GM23338 (cell line): ENCODE measurements at regions not wholly inside any gene's neighbourhood (a gene's known extent, or its start where the extent isn't known, plus 50 kb on each side); places are given as distances from the start of the nearest gene placed in this dataset.

Source experiments
- ATAC-seq: fragments of 200-7000 bp; cut with Tn5 transposase; 3 replicates; pipeline ENCODE4 v1.9.1; 2020
- DNase-seq: peaks from one replicate; pipeline ENCODE4 v3.0.0-alpha.2; 2015; ENCODE audit warnings: low spot score
- H2AFZ ChIP-seq: fragments of 200-600 bp; sonication (generic); 2 replicates; pipeline ENCODE4 v1.8.0; 2016; ENCODE audit warnings: antibody characterized with exemption, mild to moderate bottlenecking, moderate library complexity
- H3F3A ChIP-seq: fragments of 200-600 bp; sonication (generic); replicated peaks from 2 replicates; pipeline ENCODE4 v1.8.0; 2017; ENCODE audit warnings: antibody characterized with exemption, mixed run types, low read depth
- H3K27ac ChIP-seq: fragments of 200-600 bp; sonication (generic); 2 replicates; pipeline ENCODE4 v1.6.1; 2016; ENCODE audit warnings: low read depth
- H3K27me3 ChIP-seq: fragments of 200-600 bp; sonication (generic); 2 replicates; pipeline ENCODE4 v1.8.0; 2016; ENCODE audit warnings: mild to moderate bottlenecking, mixed run types, moderate library complexity; ENCODE audit not compliant: insufficient read depth
- H3K36me3 ChIP-seq: fragments of 200-600 bp; sonication (generic); 2 replicates; pipeline ENCODE4 v1.8.0; 2016; ENCODE audit warnings: mild to moderate bottlenecking; ENCODE audit not compliant: insufficient read depth
- H3K4me1 ChIP-seq: fragments of 200-600 bp; sonication (generic); 2 replicates; pipeline ENCODE4 v1.8.0; 2016; ENCODE audit warnings: mild to moderate bottlenecking, moderate library complexity; ENCODE audit not compliant: insufficient read depth
- H3K4me2 ChIP-seq: fragments of 200-600 bp; sonication (generic); 2 replicates; pipeline ENCODE4 v1.7.1; 2017; ENCODE audit warnings: mixed run types
- H3K4me3 ChIP-seq: fragments of 200-600 bp; sonication (generic); 2 replicates; pipeline ENCODE4 v1.6.1; 2016; ENCODE audit warnings: mixed run types
- H3K79me2 ChIP-seq: fragments of 200-600 bp; sonication (generic); replicated peaks from 2 replicates; pipeline ENCODE4 v1.8.0; 2017; ENCODE audit warnings: mild to moderate bottlenecking; ENCODE audit not compliant: insufficient read depth
- H3K9me2 ChIP-seq: fragments of 200-600 bp; sonication (generic); 2 replicates; pipeline ENCODE4 v1.8.0; 2017; ENCODE audit not compliant: insufficient read depth
- H4K20me1 ChIP-seq: fragments of 200-600 bp; sonication (generic); replicated peaks from 2 replicates; pipeline ENCODE4 v1.8.0; 2017; ENCODE audit warnings: mild to moderate bottlenecking; ENCODE audit not compliant: insufficient read depth
- H3K27ac Mint-ChIP-seq: 2 replicates; pipeline ENCODE4 v1.8.0; 2020; ENCODE audit warnings: inconsistent platforms, mild to moderate bottlenecking, moderate library complexity, mixed read lengths
- H3K27me3 Mint-ChIP-seq: 3 replicates; pipeline ENCODE4 v1.8.0; 2022; ENCODE audit warnings: low read depth, mild to moderate bottlenecking, moderate library complexity, mixed read lengths, inconsistent platforms; ENCODE audit not compliant: insufficient read depth, poor library complexity
- H3K36me3 Mint-ChIP-seq: 3 replicates; pipeline ENCODE4 v1.8.0; 2021; ENCODE audit warnings: low read depth, mild to moderate bottlenecking, inconsistent platforms, moderate library complexity, mixed read lengths
- H3K4me1 Mint-ChIP-seq: 3 replicates; pipeline ENCODE4 v1.8.0; 2020; ENCODE audit warnings: mild to moderate bottlenecking, inconsistent platforms, mixed read lengths
- H3K4me3 Mint-ChIP-seq: 3 replicates; pipeline ENCODE4 v1.8.0; 2021; ENCODE audit warnings: moderate library complexity, mild to moderate bottlenecking, inconsistent platforms, mixed read lengths
- H3K9me3 Mint-ChIP-seq: 3 replicates; pipeline ENCODE4 v1.8.0; 2020; ENCODE audit warnings: moderate library complexity, mild to moderate bottlenecking, inconsistent platforms, mixed read lengths
- CREB1 ChIP-seq: fragments of 250-450 bp; sonication (Bioruptor Pico); IDR thresholded peaks from 2 replicates; pipeline ENCODE4 v1.5.0; 2020; ENCODE audit warnings: low read depth, mild to moderate bottlenecking, moderate library complexity
- CTCF ChIP-seq, 2 experiments: fragments of 200-600 bp in 1 of 2; sonication (generic) in 1 of 2; conservative IDR thresholded peaks; 2 replicates each; pipeline versions ENCODE4 v1.5.1 to v1.6.1; 2016 to 2017; ENCODE audit warnings: antibody characterized with exemption in 2 of 2, low read depth in 2 of 2, mild to moderate bottlenecking in 2 of 2, moderate library complexity in 1 of 2
- ETS1 ChIP-seq: IDR thresholded peaks from 2 replicates; pipeline ENCODE4 v1.6.1; 2016; ENCODE audit warnings: antibody characterized with exemption
- EZH2 ChIP-seq: fragments of 200-600 bp; sonication (generic); IDR thresholded peaks from one replicate; pipeline ENCODE4 v1.8.0; 2017; ENCODE audit warnings: antibody characterized with exemption, mild to moderate bottlenecking, low read depth; ENCODE audit not compliant: unreplicated experiment
- JUNB ChIP-seq: IDR thresholded peaks from one replicate; pipeline ENCODE4 v1.6.1; 2016; ENCODE audit warnings: antibody characterized with exemption; ENCODE audit not compliant: unreplicated experiment
- ZNF114 ChIP-seq: fragments of 250-450 bp; sonication (Bioruptor Pico); IDR thresholded peaks from 2 replicates; pipeline ENCODE4 v1.5.0; 2020; ENCODE audit warnings: mild to moderate bottlenecking, moderate library complexity
- TF ChIP-seq, protein P1 (sequence below): IDR thresholded peaks from one replicate; pipeline ENCODE4 v1.6.1; 2018; ENCODE audit warnings: antibody characterized with exemption; ENCODE audit not compliant: unreplicated experiment

DNA sequence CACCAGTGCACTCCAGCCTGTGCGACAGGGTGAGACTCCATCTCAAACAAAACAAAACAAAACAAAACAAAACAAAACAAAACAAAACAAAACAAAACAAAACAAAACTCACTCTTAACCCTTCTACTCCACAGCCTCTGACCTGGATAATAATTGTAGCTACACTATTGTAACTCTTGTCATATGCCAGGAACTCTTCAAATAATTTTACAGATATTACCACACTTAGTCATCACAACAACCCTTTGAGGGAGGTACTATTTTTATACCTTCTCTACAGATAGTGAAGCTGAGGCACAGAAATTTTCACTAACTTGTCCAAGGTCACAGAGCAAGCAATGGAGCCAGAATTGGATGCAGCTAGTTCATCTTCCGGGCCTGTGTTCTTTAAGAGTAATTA is 547.8 kb downstream of the ADGRL2 start:
- Histone ChIP-seq H3F3A (no peaks in the 10 kb centered on the region), H3K36me3 (no peaks in the 10 kb centered on the region), H4K20me1 (no peaks in the 10 kb centered on the region), H3K79me2 (no peaks in the 10 kb centered on the region), H3K9me2 (0 out of 2 replicates have a peak, but pooled peaks cover 3% of the 10 kb centered on the region), H3K27ac (no peak overlapping the region), H3K4me2 (no peak overlapping the region), H3K4me3 (no peak overlapping the region), H3K4me1 (no peaks in the 10 kb centered on the region), H3K27me3 (no peaks in the 10 kb centered on the region), H2AFZ (no peak overlapping the region)
- DNase-seq (no peak), ATAC-seq (no peak)
- Mint-ChIP-seq H3K9me3 (peaks cover 20% of the 10 kb centered on the region), H3K36me3 (peaks cover 9% of the 10 kb centered on the region; the same call in 2 of the 3 replicates), H3K27me3 (no peaks in the 10 kb centered on the region), H3K4me3 (no peak overlapping the region), H3K4me1 (no peaks in the 10 kb centered on the region; the same call in 2 of the 3 replicates), H3K27ac (no peak overlapping the region)
- TF ChIP-seq CREB1 (CRISPR knock-in tag) (no peak), JUNB (no peak), CTCF (conservative IDR thresholded peaks at IDR 0.05; ENCODE audit: low read depth in 2 of 2) (no peak), ZNF114 (CRISPR knock-in tag) (no peak)
- TF ChIP-seq, protein P1, sequence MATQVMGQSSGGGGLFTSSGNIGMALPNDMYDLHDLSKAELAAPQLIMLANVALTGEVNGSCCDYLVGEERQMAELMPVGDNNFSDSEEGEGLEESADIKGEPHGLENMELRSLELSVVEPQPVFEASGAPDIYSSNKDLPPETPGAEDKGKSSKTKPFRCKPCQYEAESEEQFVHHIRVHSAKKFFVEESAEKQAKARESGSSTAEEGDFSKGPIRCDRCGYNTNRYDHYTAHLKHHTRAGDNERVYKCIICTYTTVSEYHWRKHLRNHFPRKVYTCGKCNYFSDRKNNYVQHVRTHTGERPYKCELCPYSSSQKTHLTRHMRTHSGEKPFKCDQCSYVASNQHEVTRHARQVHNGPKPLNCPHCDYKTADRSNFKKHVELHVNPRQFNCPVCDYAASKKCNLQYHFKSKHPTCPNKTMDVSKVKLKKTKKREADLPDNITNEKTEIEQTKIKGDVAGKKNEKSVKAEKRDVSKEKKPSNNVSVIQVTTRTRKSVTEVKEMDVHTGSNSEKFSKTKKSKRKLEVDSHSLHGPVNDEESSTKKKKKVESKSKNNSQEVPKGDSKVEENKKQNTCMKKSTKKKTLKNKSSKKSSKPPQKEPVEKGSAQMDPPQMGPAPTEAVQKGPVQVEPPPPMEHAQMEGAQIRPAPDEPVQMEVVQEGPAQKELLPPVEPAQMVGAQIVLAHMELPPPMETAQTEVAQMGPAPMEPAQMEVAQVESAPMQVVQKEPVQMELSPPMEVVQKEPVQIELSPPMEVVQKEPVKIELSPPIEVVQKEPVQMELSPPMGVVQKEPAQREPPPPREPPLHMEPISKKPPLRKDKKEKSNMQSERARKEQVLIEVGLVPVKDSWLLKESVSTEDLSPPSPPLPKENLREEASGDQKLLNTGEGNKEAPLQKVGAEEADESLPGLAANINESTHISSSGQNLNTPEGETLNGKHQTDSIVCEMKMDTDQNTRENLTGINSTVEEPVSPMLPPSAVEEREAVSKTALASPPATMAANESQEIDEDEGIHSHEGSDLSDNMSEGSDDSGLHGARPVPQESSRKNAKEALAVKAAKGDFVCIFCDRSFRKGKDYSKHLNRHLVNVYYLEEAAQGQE, result no peak

DNA sequence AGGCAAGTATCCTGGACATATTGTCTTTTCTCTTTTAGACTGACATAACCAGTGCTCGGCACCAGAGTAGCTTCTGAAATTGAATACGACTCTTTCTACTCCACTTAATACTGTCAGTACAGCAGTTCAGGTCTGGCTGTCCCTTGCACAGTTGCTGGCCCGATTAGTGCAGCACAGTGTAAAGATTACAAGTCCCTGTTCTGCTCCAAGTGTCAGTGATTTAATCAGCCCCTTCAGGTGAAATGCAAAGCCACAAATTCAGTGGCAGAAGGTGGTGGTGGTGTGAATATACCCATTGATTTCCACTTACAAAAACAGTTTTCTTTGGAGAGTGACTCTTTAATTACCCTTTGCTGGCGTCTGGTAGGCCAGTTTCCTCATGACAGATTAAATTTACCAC is 545.4 kb downstream of the ADGRL2 start:
- H3K27me3 Mint-ChIP-seq, result no peaks in the 10 kb centered on the region
- TF ChIP-seq CREB1 (CRISPR knock-in tag), result no peak
- TF ChIP-seq JUNB, result no peak
- no peak for TF ChIP-seq EZH2
- TF ChIP-seq CTCF (conservative IDR thresholded peaks at IDR 0.05; ENCODE audit: low read depth in 2 of 2), result no peak
- no peak for TF ChIP-seq ETS1

More for the DNA sequence above, 545.4 kb downstream of the ADGRL2 start:
- Histone ChIP-seq H3K27me3 (no peaks in the 10 kb centered on the region), H2AFZ (peak overlapping the region; percentile 85), H3K9me2 (no peaks in the 10 kb centered on the region), H3K4me1 (no peaks in the 10 kb centered on the region), H3K27ac (no peak overlapping the region), H4K20me1 (no peaks in the 10 kb centered on the region), H3K79me2 (no peaks in the 10 kb centered on the region), H3K4me3 (no peak overlapping the region), H3F3A (no peaks in the 10 kb centered on the region), H3K36me3 (no peaks in the 10 kb centered on the region), H3K4me2 (no peak overlapping the region)
- peaks cover 9% of the 10 kb centered on the region; the same call in 2 of the 3 replicates for H3K36me3 Mint-ChIP-seq
- no peak overlapping the region for H3K27ac Mint-ChIP-seq
- no peak overlapping the region for H3K4me3 Mint-ChIP-seq
- no peaks in the 10 kb centered on the region; the same call in 2 of the 3 replicates for H3K4me1 Mint-ChIP-seq
- H3K9me3 Mint-ChIP-seq, result peaks cover 20% of the 10 kb centered on the region
- no peak for DNase-seq
- no peak for ATAC-seq
